ENCODE measurements at regions not wholly inside any gene's neighbourhood (a gene's known extent, or its start where the extent isn't known, plus 50 kb on each side); places are given as distances from the start of the nearest gene placed in this dataset.
A peak's percentile ranks its signal among the peaks of the same experiment; 100 is the strongest.
"Not testable (repeated sequence)": the region's sequence is repeated elsewhere in the genome, so short reads cannot be mapped to it uniquely, and the experiment has no call there.

DNA sequence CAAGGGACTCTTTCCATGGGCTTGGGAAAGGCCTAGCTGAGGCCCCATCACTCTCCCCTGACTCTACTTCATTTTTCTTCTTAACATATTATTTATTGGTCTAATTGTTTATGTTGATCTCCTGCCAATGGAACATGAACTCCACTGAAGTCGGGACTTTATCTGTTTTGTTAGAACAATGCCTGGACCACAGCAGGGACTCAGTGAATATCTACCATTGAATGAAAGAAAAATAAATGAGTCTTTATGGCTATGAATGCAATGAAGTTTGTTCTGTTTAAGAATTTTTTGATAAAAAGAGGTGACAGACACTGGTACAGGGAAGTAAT is 112.3 kb downstream of the ADAMTS15 start:
- in situ Hi-C loops (cut with HindIII; ENCODE audit: low sequenced_read_pairs), result no loop called here
- TF ChIP-seq, protein P1, sequence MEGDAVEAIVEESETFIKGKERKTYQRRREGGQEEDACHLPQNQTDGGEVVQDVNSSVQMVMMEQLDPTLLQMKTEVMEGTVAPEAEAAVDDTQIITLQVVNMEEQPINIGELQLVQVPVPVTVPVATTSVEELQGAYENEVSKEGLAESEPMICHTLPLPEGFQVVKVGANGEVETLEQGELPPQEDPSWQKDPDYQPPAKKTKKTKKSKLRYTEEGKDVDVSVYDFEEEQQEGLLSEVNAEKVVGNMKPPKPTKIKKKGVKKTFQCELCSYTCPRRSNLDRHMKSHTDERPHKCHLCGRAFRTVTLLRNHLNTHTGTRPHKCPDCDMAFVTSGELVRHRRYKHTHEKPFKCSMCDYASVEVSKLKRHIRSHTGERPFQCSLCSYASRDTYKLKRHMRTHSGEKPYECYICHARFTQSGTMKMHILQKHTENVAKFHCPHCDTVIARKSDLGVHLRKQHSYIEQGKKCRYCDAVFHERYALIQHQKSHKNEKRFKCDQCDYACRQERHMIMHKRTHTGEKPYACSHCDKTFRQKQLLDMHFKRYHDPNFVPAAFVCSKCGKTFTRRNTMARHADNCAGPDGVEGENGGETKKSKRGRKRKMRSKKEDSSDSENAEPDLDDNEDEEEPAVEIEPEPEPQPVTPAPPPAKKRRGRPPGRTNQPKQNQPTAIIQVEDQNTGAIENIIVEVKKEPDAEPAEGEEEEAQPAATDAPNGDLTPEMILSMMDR (IDR thresholded peaks at IDR 0.05; ENCODE audit: low read depth, low read length, missing control alignments), result no peak
- DNase-seq (ENCODE audit: low read depth), result peak; percentile 40
- H3K4me3 ChIP-seq (ENCODE audit: low read depth, low read length), result no peak overlapping the region

DNA sequence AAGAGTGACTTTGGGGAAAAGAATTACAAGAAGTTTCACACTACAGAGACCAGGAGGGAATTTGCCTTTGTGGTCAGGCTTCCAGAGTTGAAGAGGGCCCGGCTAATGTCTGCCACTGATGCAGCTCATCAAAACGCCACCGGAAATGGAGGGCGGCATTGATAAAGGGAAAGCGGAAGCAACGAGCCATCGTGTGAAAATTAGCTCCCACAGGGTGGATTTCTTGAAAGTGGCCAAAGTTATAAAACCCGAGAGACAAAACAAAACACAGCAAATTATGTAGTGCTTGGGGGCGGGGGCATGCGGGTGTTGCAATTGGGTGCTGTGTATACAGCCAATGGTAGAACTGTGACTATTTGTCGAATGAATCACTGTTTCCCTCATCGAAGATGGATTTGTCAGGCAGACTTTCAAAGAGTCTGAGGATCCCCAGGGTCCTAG is 113.0 kb downstream of the ADAMTS15 start:
- no peak for DNase-seq (ENCODE audit: low read depth)
- H3K4me3 ChIP-seq (ENCODE audit: low read depth, low read length), result no peak overlapping the region
- TF ChIP-seq, protein P1 (IDR thresholded peaks at IDR 0.05; ENCODE audit: low read depth, low read length, missing control alignments), result no peak
- in situ Hi-C loops (cut with HindIII; ENCODE audit: low sequenced_read_pairs), result no loop called here

DNA sequence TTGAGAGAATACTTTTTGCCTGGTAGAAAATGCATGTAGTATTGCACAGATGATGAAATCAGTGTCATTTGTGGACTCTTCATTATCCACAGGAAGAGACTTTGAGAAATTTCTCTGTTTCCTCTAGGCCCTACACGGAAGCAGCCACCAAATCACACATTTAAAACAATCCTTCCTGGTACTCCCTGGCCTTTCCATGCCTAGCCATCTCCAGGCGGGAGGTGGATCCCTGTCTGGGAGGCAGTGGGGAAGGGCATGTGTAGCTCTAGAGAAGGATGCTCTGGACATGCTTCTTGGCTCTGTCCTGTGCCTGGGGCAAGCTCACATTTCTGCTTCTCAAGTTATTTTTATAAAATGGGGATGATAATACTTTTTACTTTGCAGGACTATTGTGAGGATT is 114.1 kb downstream of the ADAMTS15 start:
- TF ChIP-seq, protein P1 (IDR thresholded peaks at IDR 0.05; ENCODE audit: low read depth, low read length, missing control alignments), result no peak
- in situ Hi-C loops (cut with HindIII; ENCODE audit: low sequenced_read_pairs), result no loop called here
- H3K4me3 ChIP-seq (ENCODE audit: low read depth, low read length), result no peak overlapping the region
- DNase-seq (ENCODE audit: low read depth), result no peak

DNA sequence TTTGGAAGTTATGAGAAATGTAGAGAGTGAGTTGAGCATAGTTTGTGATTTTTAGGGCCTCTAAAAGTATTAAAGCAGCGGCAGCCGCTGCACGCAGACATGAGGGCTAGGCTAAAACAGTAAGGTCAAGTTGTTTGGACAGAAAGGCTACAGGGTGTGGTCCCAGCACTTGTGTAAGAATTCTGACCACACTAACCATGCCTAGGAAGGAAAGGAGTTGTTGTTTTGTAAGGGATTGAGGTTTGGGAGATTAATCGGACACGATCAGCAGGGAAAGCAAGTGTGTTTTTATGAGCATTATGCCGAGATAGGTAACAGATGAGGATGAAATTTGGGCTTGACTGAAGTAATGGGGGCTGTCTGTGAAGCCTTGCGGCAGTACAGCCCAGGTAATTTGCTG is 117.9 kb downstream of the ADAMTS15 start:
- in situ Hi-C loops (cut with HindIII; ENCODE audit: low sequenced_read_pairs), result not testable (repeated sequence)

DNA sequence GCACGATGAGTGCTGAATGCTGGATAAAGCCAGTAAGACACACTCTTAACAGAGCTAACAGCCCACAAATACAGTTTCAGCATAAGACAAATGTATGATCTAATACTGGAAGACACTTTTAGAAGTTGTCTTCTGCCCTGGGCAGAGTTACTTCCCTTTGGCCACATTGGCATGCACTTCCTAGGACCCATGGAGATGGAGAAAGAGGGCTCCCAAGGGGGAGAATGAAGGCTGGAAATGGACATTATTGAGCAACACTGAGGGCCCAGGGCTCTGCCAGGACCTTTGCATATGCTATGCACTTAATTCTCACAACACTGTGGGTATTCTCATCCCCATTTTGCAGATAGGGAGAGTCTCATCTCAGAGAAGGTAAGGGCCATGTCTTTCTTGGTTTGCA is 123.1 kb downstream of the ADAMTS15 start:
- H3K4me3 ChIP-seq (ENCODE audit: low read depth, low read length), result no peak overlapping the region
- DNase-seq (ENCODE audit: low read depth), result no peak
- TF ChIP-seq, protein P1 (IDR thresholded peaks at IDR 0.05; ENCODE audit: low read depth, low read length, missing control alignments), result no peak
- in situ Hi-C loops (cut with HindIII; ENCODE audit: low sequenced_read_pairs), result no loop called here

More for the DNA sequence above, 117.9 kb downstream of the ADAMTS15 start:
- H3K4me3 ChIP-seq (ENCODE audit: low read depth, low read length); DNase-seq (ENCODE audit: low read depth): not testable (repeated sequence)

DNA sequence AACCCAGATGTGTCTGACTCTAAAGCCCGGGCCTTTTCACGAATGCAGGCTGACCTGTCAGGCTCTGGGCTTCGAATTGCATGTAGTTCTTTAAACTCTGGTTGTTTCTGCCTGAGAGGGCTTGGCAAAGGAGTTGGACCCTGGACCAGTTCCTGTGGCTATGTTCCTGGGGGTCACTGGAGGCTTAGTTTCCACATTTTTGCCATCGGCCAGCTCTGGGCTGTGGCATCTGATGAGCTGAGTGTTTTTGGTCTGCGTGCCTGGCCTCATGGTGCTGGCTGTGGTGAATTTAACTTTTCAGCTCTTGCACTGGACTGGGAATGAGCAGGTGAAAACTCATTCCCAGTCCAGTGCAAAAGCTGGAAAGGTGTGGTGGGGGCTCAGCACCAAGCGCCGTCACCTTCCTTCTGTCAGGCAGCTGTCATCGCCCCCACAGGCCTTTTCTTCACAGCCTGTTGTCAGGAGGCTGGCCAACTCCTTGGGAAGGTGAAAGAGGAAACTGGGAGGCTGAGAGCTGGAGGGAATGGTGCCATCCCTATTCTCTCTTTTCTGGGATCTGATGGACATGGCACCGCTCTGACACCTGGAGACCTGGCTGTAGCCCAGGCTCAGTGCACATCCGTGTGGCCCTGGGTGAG is 123.6 kb downstream of the ADAMTS15 start:
- DNase-seq (ENCODE audit: low read depth), result no peak
- in situ Hi-C loops (cut with HindIII; ENCODE audit: low sequenced_read_pairs), result no loop called here
- TF ChIP-seq, protein P1 (IDR thresholded peaks at IDR 0.05; ENCODE audit: low read depth, low read length, missing control alignments), result no peak
- H3K4me3 ChIP-seq (ENCODE audit: low read depth, low read length), result no peak overlapping the region

DNA sequence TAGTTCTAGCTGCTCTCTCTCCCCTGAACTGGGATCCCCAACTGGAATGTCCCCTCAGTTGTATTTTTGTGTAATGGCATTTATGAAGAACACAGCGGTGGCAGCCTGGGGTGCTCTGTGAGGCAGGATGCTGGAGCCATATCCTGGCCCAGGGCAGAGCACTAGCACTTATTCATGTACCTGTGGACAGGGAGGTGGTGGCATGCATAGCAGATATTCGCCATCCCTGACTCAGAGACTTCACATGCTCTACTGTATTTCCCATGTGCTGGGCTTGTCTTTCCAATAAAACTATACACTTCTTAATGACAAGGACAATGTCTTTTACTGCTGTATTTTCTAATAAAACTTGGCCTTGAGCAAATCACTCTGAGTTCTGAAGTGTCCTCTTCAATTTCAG is 125.3 kb downstream of the ADAMTS15 start:
- DNase-seq (ENCODE audit: low read depth), result no peak
- TF ChIP-seq, protein P1 (IDR thresholded peaks at IDR 0.05; ENCODE audit: low read depth, low read length, missing control alignments), result no peak
- H3K4me3 ChIP-seq (ENCODE audit: low read depth, low read length), result no peak overlapping the region
- in situ Hi-C loops (cut with HindIII; ENCODE audit: low sequenced_read_pairs), result no loop called here

All from astrocyte of the cerebellum (primary cell).